ENCODE measurements at regions not wholly inside any gene's neighbourhood (a gene's known extent, or its start where the extent isn't known, plus 50 kb on each side); places are given as distances from the start of the nearest gene placed in this dataset.

DNA sequence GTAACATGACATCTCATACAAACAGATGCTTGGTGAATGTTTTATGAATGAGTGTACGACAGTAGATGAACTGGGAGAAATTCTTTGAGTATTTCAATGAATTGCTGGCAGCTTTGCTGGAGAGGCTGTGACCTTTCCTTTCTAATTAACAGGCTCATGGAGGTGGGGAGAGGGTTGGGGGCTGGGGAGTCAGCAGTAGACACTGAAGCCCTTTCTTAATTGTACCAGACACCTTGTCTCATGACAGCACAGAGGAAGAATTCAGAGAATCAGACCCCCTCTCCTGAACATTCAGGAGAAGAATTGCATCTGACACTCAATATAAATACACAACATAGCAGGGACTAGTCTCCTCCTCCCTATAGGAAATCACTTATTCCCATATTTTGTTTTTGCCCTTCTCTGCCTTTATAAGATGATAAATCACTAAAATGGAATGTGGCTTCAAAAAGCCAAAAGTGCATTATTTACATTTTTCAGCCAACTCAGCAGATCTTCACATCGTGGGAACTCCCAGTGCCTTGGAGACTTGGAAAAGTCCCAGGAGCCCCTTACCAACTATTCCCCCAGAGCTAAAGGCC lies 66.2 kb upstream of the TPM1 start:
- no peak for DNase-seq (ENCODE audit: low spot score)

DNA sequence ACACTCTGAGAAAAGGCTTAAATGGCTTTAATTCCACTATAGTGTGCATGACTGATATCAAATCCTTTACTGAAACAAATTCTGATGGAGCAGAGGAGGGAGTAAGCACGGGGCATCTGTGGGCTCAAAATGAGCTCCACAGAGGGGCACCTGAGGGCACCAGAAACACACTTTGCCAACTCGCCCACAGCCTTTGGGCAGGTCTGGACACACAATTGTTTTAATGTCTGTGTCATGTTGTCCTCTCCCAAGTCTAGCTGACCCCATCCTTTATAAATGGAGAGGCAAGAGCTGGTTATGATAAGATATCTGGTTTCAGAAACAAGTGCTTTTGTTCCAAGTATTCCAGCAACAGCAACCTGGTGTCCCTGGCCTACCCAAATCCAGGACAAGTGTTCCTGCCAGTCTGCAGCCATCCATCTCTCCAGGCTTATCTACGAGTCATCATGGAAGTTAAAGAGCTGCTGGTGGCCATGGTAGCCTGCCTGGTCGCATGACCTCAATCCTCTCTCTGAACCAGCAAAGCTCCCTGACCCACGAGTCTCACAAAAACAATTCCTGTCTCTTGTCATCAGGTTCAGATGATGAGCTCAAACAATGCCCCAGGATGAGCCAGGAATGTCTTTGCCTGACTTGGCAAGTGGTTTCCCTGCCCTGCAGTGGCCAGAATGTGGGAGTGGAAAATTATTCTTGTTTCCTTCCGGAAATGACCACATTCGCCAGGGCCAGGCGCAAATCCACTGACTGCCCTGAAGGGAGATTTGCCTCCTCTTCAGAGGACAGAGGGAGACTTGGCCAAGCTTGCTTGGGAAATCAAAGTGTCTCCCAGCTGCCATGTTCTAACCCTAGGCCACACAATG lies 64.4 kb upstream of the TPM1 start:
- DNase-seq (ENCODE audit: low spot score), result no peak

DNA sequence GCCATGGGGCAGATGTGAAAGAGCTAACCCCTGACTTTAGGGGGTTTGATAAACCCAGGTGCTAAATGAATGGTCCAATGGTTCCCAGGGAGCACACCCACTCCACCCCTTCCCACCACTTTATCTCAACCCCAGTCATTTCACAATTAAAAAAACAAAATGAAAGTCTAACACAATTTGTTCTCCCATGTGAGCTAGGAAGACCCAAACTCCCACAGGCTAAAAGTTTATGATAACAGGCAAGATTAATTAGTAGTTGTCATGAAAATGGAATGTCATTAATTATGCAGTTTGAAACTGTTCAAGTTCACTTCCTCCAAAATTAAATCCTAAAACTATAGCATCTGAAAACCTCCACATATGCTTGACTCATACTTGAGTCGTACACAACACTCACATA lies 63.3 kb upstream of the TPM1 start:
- DNase-seq (ENCODE audit: low spot score), result no peak

DNA sequence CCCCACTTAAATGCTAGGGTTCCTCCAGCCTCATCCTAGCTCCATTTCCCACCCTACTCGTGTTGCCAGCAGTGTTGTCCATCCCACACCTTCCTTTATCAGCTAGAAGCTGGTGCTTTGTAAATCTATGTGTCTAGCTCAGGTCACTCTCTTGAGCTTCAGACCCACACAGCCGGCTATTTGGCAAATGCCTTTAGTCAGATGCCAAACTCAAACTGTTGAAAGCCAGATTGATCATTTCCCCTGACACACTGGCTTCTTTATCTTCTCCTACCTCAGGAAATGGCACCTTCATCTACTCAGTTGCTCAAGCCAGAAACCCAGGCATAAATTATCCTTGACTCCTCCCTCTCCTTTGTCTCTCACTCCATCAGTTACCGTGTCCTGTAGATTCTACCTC lies 61.5 kb upstream of the TPM1 start:
- DNase-seq (ENCODE audit: low spot score), result no peak

DNA sequence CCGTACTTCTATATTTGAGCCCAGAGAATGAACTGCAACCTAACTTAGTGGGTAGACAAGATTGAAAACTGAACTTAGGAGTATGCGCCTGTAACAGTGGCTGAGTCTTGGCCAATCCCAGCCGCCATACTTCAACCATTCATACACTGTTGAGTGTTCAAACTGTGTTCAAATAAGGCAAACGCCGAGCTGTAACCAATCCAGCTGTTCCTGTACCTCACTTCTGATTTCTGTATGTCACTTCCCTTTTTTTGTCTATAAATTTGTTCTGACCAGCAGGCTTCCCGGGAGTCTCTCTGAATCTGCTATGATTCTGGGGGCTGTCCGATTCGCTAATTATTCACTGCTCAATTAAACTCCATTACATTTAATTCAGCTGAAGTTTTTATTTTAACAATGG lies 58.6 kb upstream of the TPM1 start:
- no peak for DNase-seq (ENCODE audit: low spot score)

DNA sequence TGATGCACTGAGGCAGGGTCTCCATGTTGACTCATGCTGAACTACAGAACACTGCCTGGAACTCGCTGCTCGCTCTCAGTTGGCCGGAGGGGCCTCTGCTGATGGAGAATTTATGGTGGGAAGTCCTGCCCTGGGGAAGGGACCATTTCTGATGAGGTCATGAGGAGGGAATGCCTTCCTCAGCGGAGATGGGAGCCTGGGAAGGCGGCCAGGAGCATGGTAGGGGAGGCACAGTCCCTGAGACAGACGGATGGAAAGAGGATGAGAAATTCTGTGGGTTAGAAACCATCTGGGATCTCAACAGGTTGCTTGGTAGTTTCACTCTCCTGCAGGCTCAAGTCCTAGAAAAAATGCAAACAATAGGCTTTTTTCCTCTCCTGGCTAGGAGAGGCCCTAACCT lies 56.8 kb upstream of the TPM1 start:
- DNase-seq (ENCODE audit: low spot score), result peak; percentile 83

DNA sequence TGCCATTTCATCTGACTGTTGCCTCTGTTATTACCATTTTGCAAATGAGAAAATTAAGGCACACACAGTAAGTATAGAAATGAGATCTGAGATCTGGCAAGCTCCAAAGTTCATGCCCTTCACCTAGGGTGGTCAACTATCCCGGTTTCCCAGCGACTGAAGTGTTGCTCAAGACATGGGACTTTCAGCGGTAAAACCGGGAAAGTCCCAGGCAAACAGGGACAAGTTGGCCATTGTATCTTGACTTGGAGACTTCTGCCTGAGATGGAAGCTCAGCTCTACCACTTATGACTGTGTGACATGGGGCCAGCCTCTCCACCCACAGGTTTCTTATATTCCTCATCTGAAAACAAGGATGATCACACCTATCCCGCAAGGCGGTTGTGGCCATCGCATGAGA lies 55.6 kb upstream of the TPM1 start:
- DNase-seq (ENCODE audit: low spot score), result no peak

DNA sequence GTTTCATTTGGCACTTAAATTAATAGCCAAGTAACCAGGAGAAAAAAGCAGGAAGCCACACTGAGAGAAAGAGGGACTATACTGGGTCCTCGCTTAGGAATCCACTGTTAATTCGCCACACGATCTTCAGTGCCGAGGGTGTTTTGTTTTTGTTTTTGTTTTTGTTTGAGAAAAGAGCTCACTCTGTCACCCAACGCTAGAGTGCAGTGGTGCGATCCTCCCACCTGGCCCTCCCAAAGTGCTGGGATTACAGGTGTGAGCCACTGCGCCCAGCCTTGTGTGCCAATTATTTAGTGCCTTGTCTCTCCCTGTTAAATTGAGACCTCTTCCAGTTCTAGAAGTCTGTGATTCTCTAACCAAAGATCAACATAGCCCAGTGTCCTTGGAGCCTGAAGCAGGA lies 53.8 kb upstream of the TPM1 start:
- no peak for DNase-seq (ENCODE audit: low spot score)

DNA sequence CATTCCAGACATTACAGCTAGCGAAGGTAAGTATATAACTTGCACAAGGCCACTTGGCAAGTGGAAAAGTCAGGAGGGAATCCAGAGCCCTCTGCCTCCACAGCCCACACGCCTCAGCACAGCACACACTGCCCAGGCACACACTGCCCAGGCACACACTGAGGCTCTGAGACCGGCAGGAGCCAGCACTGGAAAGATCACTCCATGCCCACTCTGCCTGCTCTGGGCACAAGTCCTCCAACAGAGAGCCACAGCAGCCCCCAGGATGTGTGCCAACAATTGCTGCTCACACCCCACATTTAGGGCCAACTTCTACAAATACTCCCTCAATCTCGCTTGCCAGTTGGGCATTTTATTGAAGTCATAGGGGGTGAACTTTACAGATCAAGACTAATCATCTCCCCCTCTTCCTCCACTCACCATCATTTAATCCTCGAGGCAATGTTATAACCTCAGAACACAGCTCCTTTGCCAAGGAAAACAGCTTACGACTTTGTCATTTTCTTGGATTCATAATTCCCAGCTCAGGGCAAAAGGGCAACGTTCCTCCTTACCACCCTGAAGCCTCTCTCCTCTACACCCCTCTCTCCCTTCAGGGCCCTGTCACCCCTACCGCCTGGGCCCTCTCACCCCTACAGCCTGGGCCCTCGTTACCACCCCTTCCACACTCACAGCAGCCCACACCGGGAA lies 53.0 kb upstream of the TPM1 start:
- DNase-seq (ENCODE audit: low spot score), result peak; percentile 37

DNA sequence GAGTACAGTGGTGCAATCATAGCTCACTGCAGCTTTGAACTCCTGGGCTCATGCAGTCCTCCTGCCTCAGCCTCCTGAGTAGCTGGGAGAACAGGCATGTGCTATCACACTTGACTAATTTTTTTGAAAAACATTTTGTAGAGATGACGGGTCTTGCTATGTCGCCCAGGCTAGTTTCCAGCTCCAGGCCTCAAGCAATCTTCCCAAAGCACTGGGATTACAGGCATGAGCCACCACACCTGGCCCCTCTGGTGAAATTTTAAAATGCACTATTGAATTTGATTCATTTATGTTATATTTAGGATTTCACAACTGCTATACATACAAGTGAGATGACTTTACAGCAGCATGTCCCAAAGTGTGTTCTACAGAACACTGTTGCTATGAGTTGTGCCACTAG lies 50.8 kb upstream of the TPM1 start:
- no peak for DNase-seq (ENCODE audit: low spot score)

DNA sequence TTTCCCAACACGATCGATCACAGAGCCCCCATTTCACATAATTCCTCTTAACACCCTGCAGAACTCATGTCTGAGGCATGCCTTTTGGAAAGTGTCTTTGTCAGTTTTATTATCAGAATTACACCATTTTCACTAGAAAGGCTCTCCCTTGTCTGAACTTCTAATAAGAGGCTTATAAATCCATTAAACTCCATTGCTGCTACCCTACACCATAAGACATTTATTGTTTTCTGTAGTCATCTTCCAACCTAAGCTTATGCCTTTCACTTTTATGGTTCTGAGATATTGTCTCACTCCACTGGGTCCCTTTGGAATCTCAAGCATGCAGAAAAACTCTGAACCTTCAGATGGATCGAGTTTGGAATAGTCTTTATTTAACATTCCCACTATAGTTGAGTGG lies 50.2 kb upstream of the TPM1 start:
- no peak for DNase-seq (ENCODE audit: low spot score)

All from umbilical cord (tissue), 1 donor.